Astrocyte (in vitro differentiated cells and primary cell): ENCODE measurements at regions not wholly inside any gene's neighbourhood (a gene's known extent, or its start where the extent isn't known, plus 50 kb on each side); places are given as distances from the start of the nearest gene placed in this dataset.

Experiments
- EZH2 ChIP-seq: IDR thresholded peaks from 2 replicates; pipeline ENCODE4 v1.6.1; 2012; ENCODE audit warnings: mild to moderate bottlenecking, low read length, inconsistent platforms; ENCODE audit not compliant: insufficient read depth
- TF ChIP-seq, protein P1 (sequence below): IDR thresholded peaks from 2 replicates; pipeline ENCODE4 v1.5.1; 2011; ENCODE audit warnings: low read depth, mild to moderate bottlenecking, inconsistent platforms, low read length, moderate library complexity; ENCODE audit not compliant: insufficient read depth

DNA sequence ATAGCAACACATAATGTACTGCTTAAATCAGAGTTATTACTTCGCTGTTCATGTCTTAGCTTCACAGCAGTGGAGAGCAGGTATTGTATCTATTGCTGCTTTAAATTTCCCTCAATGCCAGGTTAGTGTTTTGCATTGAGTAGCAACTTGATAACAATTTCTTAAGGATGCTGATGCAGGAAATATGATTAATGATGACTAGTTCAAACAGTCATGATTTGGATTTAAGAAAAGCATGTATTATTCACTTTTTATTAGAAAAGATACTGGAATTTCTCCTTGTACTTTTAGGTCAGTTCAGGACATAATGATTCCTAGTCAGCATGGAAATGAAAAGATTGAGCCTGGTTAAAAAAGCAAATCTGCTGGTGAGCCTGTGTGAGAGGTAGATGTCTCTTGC is 67.2 kb upstream of the ARHGAP29 start:
- TF ChIP-seq, protein P1, sequence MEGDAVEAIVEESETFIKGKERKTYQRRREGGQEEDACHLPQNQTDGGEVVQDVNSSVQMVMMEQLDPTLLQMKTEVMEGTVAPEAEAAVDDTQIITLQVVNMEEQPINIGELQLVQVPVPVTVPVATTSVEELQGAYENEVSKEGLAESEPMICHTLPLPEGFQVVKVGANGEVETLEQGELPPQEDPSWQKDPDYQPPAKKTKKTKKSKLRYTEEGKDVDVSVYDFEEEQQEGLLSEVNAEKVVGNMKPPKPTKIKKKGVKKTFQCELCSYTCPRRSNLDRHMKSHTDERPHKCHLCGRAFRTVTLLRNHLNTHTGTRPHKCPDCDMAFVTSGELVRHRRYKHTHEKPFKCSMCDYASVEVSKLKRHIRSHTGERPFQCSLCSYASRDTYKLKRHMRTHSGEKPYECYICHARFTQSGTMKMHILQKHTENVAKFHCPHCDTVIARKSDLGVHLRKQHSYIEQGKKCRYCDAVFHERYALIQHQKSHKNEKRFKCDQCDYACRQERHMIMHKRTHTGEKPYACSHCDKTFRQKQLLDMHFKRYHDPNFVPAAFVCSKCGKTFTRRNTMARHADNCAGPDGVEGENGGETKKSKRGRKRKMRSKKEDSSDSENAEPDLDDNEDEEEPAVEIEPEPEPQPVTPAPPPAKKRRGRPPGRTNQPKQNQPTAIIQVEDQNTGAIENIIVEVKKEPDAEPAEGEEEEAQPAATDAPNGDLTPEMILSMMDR: no peak
- no peak for TF ChIP-seq EZH2
